OCI-LY3 (cell line): ENCODE measurements at regions not wholly inside any gene's neighbourhood (a gene's known extent, or its start where the extent isn't known, plus 50 kb on each side); places are given as distances from the start of the nearest gene placed in this dataset.

Source experiments
- CTCF ChIP-seq: fragments of 200-600, 300-600 bp; sonication (generic); IDR thresholded peaks from 2 replicates; pipeline ENCODE4 v1.5.1; 2014; ENCODE audit warnings: antibody characterized with exemption, low read length, low read depth
- EZH2phosphoT487 ChIP-seq: fragments of 200-600 bp; shearing (Covaris generic); IDR thresholded peaks from 2 replicates; pipeline ENCODE4 v1.6.1; 2018; ENCODE audit warnings: antibody characterized with exemption, mixed run types, low read depth

- TF ChIP-seq CTCF (no peak), EZH2phosphoT487 (no peak)
These were observed 209.0 kb upstream of the COPS8 start for GRCh38 chr2:236876642-236877041.
